Dendritic cell treated with granulocyte-macrophage colony-stimulating factor and Interleukin-4, amounts not matched to agents 40 ng/mL and 50 ng/mL, for 4 days (primary cell): ENCODE measurements at regions not wholly inside any gene's neighbourhood (a gene's known extent, or its start where the extent isn't known, plus 50 kb on each side); places are given as distances from the start of the nearest gene placed in this dataset.
"Not testable (repeated sequence)": the region's sequence is repeated elsewhere in the genome, so short reads cannot be mapped to it uniquely, and the experiment has no call there.

Experiments
- H3K27ac Mint-ChIP-seq: one replicate; pipeline ENCODE4 v1.8.0; 2022; ENCODE audit warnings: mild to moderate bottlenecking, mixed read lengths
- H3K27me3 Mint-ChIP-seq: one replicate; pipeline ENCODE4 v1.8.0; 2022; ENCODE audit warnings: mild to moderate bottlenecking, mixed read lengths
- H3K36me3 Mint-ChIP-seq: one replicate; pipeline ENCODE4 v1.8.0; 2022; ENCODE audit warnings: low read depth, mixed read lengths
- H3K4me1 Mint-ChIP-seq: one replicate; pipeline ENCODE4 v1.8.0; 2022; ENCODE audit warnings: low read depth, mixed read lengths
- H3K4me3 Mint-ChIP-seq: one replicate; pipeline ENCODE4 v1.8.0; 2022; ENCODE audit warnings: mild to moderate bottlenecking, moderate library complexity, mixed read lengths
- H3K9me3 Mint-ChIP-seq: one replicate; pipeline ENCODE4 v1.8.0; 2022; ENCODE audit warnings: mixed read lengths
- intact Hi-C: fragments of 100-400 bp; cut with micrococcal nuclease; formaldehyde crosslinking; loops from one replicate; pipeline ENCODE4 v1.15.0; 2022

DNA sequence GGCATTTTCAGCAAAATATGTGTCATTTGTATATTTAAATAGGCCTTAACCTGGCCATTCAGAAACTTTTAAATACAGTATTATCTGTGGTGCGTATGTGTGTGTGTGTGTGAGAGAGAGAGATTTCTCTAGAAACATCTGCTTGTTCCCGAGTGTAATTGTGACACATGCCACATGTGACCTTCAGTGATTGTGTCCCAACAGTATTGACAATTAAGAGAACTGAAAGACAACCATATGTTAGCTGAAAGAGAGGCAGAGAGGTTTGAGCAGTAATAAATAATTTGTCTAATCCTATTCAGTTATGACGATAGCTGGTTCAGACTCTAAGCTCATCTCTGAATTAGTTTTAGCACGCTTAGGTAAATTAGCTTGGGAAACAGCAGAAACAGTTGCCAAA, 1503.1 kb downstream of the PCDH9 start:
- no peaks in the 10 kb centered on the region for H3K36me3 Mint-ChIP-seq

DNA sequence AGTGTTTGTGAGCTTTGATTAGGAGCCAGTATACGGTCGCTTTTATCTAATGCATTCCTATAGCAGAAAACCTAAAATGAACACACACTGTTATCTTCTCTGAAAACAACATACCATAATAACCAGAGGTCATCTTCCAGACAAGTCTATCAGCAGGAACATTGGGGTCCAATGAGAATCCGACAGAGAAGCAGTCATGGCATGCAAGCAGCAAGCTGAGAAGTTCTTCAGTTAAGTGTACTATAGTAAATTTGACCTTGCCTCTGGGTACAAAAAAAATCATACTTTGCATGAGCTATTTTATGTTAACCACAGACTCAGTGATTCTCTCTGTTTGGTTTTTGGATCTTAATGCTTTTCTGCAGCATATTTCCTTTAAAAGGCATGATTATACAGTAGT, 1505.1 kb downstream of the PCDH9 start:
- intact Hi-C loops, result no loop called here
- Mint-ChIP-seq H3K27me3 (no peaks in the 10 kb centered on the region), H3K9me3 (peaks cover 5% of the 10 kb centered on the region), H3K4me1 (no peaks in the 10 kb centered on the region), H3K27ac (no peak overlapping the region), H3K36me3 (no peaks in the 10 kb centered on the region), H3K4me3 (no peak overlapping the region)

More for the DNA sequence above, 1503.1 kb downstream of the PCDH9 start:
- Mint-ChIP-seq H3K4me3 (no peak overlapping the region), H3K27me3 (no peaks in the 10 kb centered on the region), H3K9me3 (peaks cover 15% of the 10 kb centered on the region), H3K4me1 (no peaks in the 10 kb centered on the region), H3K27ac (no peak overlapping the region)
- intact Hi-C loops, result no loop called here

- intact Hi-C loops, result no loop called here
- H3K36me3 Mint-ChIP-seq, result no peaks in the 10 kb centered on the region
- peaks cover 13% of the 10 kb centered on the region for H3K9me3 Mint-ChIP-seq
- H3K27me3 Mint-ChIP-seq, result no peaks in the 10 kb centered on the region
- H3K4me1 Mint-ChIP-seq, result no peaks in the 10 kb centered on the region
- no peak overlapping the region for H3K4me3 Mint-ChIP-seq
- no peak overlapping the region for H3K27ac Mint-ChIP-seq
Measured at GRCh38 chr13:65724226-65724625, 1505.9 kb downstream of the PCDH9 start.

DNA sequence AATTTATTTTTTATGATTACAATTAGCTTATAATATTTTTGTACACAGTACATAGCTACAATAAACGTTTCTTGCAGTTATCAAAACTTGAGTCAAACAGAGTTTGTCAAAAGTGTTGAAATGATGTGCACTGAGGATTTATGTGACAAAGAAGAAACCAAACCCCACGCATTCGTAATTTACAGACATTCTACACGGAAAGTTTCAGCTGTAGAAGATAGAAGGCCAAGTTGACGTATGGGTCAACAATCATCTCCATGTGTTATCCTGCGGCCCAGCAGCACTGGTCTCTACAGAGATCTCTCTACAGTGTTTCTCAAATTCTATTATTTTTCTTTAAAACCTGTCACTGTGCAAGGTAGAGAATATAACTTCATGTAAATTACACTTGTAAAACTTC, 1507.6 kb downstream of the PCDH9 start:
- H3K4me3 Mint-ChIP-seq, result no peak overlapping the region
- no peak overlapping the region for H3K27ac Mint-ChIP-seq
- H3K9me3 Mint-ChIP-seq, result peaks cover 30% of the 10 kb centered on the region
- intact Hi-C loops, result no loop called here
- H3K36me3 Mint-ChIP-seq, result no peaks in the 10 kb centered on the region
- no peaks in the 10 kb centered on the region for H3K27me3 Mint-ChIP-seq
- no peaks in the 10 kb centered on the region for H3K4me1 Mint-ChIP-seq

DNA sequence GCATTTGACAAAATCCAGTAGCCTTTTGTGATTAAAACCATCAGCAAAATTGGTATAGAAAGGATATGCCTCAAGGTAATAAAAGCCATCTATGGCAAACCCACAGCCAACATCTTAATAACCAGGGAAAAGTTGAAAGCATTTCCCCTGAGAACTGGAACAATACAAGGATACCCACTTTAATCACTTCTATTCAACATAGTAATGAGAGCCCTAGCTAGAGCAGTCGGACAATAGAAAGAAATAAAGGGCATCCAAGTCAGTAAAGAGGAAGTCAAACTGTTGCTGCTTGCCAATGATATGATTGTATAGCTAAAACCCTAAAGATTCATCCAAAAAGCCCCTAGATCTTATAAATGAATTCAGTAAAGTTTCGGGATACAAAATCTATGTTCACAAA, 1510.3 kb downstream of the PCDH9 start:
- no peak overlapping the region for H3K4me3 Mint-ChIP-seq
- H3K36me3 Mint-ChIP-seq, result no peaks in the 10 kb centered on the region
- peaks cover 46% of the 10 kb centered on the region for H3K9me3 Mint-ChIP-seq
- no peaks in the 10 kb centered on the region for H3K27me3 Mint-ChIP-seq
- H3K4me1 Mint-ChIP-seq, result no peaks in the 10 kb centered on the region
- intact Hi-C loops, result no loop called here
- H3K27ac Mint-ChIP-seq, result no peak overlapping the region

DNA sequence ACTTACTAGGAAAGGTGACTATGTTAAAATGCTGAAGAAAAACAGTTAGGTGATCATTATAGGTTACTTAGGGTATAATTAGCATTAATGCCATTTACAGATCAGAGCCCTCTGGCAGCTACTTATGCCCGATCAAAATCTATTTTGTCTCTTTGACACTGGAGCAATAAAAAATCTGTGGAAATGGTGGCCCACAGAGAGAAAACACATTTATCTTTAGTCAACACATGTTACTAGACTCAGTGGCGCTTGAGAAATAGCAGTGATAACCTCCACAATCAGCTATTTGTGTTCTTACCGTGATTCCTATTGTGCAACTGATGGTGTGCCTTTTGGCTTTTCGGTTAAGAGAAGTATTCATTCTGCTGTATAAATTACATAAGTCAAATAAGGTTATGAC, 1519.6 kb downstream of the PCDH9 start:
- H3K4me3 Mint-ChIP-seq, result no peak overlapping the region
- H3K27ac Mint-ChIP-seq, result no peak overlapping the region
- no peaks in the 10 kb centered on the region for H3K9me3 Mint-ChIP-seq
- no peaks in the 10 kb centered on the region for H3K4me1 Mint-ChIP-seq
- intact Hi-C loops, result no loop called here
- no peaks in the 10 kb centered on the region for H3K27me3 Mint-ChIP-seq
- H3K36me3 Mint-ChIP-seq, result no peaks in the 10 kb centered on the region

- Mint-ChIP-seq H3K27me3 (no peaks in the 10 kb centered on the region), H3K36me3 (no peaks in the 10 kb centered on the region), H3K9me3 (peaks cover 6% of the 10 kb centered on the region), H3K4me3 (no peak overlapping the region), H3K27ac (no peak overlapping the region), H3K4me1 (no peaks in the 10 kb centered on the region)
- intact Hi-C loops, result no loop called here
Measured at GRCh38 chr13:65697843-65698242, 1532.3 kb downstream of the PCDH9 start.

- Mint-ChIP-seq H3K27me3 (no peaks in the 10 kb centered on the region), H3K9me3 (peaks cover 25% of the 10 kb centered on the region), H3K4me3 (no peak overlapping the region), H3K36me3 (no peaks in the 10 kb centered on the region), H3K27ac (no peak overlapping the region), H3K4me1 (no peaks in the 10 kb centered on the region)
- intact Hi-C loops, result no loop called here
Measured at GRCh38 chr13:65679240-65679639, 1550.9 kb downstream of the PCDH9 start.

- Mint-ChIP-seq H3K9me3 (peaks cover 37% of the 10 kb centered on the region), H3K27me3 (no peaks in the 10 kb centered on the region), H3K4me3 (no peak overlapping the region), H3K4me1 (no peaks in the 10 kb centered on the region), H3K36me3 (no peaks in the 10 kb centered on the region), H3K27ac (no peak overlapping the region)
- intact Hi-C loops, result no loop called here
Measured at GRCh38 chr13:65677906-65678305, 1552.2 kb downstream of the PCDH9 start.

- H3K4me3 Mint-ChIP-seq, intact Hi-C loops, H3K27ac Mint-ChIP-seq, H3K4me1 Mint-ChIP-seq, H3K27me3 Mint-ChIP-seq, H3K36me3 Mint-ChIP-seq: not testable (repeated sequence)
- peaks cover 59% of the 10 kb centered on the region for H3K9me3 Mint-ChIP-seq
Measured at GRCh38 chr13:65675383-65675782, 1554.8 kb downstream of the PCDH9 start.

GRCh38 chr13:65670014-65670625, 1560.0 kb downstream of the PCDH9 start:
- no peaks in the 10 kb centered on the region for H3K27me3 Mint-ChIP-seq
- H3K36me3 Mint-ChIP-seq, result no peaks in the 10 kb centered on the region
- H3K4me3 Mint-ChIP-seq, result no peak overlapping the region
- peaks cover 70% of the 10 kb centered on the region for H3K9me3 Mint-ChIP-seq
- no peaks in the 10 kb centered on the region for H3K4me1 Mint-ChIP-seq
- no peak overlapping the region for H3K27ac Mint-ChIP-seq
- intact Hi-C loops, result no loop called here

GRCh38 chr13:65660731-65661130, 1569.4 kb downstream of the PCDH9 start:
- H3K4me3 Mint-ChIP-seq, result no peak overlapping the region
- H3K36me3 Mint-ChIP-seq, result no peaks in the 10 kb centered on the region
- intact Hi-C loops, result no loop called here
- H3K4me1 Mint-ChIP-seq, result no peaks in the 10 kb centered on the region
- H3K27me3 Mint-ChIP-seq, result no peaks in the 10 kb centered on the region
- peaks cover 20% of the 10 kb centered on the region for H3K9me3 Mint-ChIP-seq
- no peak overlapping the region for H3K27ac Mint-ChIP-seq

DNA sequence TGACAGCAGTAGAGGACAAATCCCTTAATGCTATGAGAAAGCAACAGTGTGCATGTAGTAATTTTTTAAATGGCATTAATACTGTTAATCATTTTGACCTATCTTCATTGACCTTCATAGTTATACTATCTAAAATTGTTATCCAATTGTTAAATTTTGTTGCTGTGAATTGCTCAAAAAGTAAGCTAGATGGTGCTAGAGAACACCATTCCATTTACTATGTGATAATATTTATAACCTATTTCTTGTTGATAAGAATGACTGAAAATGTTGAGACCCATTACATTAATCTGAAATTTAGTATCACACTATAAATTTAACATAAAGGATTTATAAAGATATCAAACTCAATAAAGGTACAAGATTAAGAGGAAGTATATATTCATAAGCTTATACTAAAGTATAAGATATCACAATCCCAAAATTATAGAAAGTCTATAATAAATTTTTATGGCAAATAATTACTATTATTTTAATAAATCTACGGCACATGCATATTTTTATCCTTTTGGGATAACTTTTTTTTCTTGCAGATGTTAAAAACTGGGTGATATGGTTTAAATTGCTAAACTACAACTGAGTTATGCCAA, 1573.3 kb downstream of the PCDH9 start:
- H3K9me3 Mint-ChIP-seq, result no peaks in the 10 kb centered on the region
- H3K4me1 Mint-ChIP-seq, result no peaks in the 10 kb centered on the region
- no peaks in the 10 kb centered on the region for H3K36me3 Mint-ChIP-seq
- intact Hi-C loops, result loop anchor here (5.0 kb wide), 1 partner anchor 1580 kb away; no protein-coding TSS in a partner anchor
- H3K27me3 Mint-ChIP-seq, result no peaks in the 10 kb centered on the region
- no peak overlapping the region for H3K4me3 Mint-ChIP-seq
- H3K27ac Mint-ChIP-seq, result no peak overlapping the region

DNA sequence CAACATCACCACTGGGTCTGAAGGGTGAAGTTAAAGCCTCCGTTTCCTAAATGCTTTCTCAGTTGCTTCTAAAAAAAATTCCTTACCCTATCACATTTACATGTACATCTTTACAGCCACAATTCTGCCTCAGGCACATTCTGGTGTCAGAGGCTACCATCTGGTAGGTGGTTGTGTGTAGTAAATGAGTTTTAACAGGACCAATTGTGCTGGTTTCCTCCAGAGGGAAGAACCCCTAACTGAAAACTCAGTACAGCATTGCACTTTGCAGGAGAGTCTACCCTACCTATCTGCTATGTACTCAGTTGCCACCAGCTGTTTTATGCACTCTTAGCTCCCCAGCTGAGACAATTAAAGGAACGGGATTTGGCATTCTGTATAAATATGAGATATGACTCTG, 1576.5 kb downstream of the PCDH9 start:
- Mint-ChIP-seq H3K4me1 (no peaks in the 10 kb centered on the region), H3K27ac (no peak overlapping the region), H3K9me3 (no peaks in the 10 kb centered on the region), H3K4me3 (no peak overlapping the region), H3K36me3 (no peaks in the 10 kb centered on the region), H3K27me3 (no peaks in the 10 kb centered on the region)
- intact Hi-C loops, result no loop called here

DNA sequence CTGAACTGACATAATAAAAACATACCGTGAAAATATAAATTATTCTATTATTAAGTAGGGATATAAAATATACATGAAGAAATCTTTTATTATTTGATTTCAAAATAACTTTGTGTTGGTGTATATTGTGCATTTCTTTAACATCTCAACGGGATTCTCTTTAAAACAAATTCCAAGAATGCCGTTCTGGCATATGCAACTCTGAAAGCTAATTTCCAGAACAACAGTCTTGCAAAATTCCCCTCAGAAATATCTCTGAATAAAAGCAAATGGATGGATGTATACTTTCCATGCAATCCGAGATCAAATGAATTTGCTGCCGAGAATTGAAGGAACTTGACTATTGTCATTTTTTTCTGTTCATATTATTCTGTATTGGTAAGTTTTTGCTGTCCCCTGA, 1579.8 kb downstream of the PCDH9 start:
- Mint-ChIP-seq H3K27me3 (no peaks in the 10 kb centered on the region), H3K9me3 (no peaks in the 10 kb centered on the region), H3K4me1 (no peaks in the 10 kb centered on the region), H3K4me3 (no peak overlapping the region), H3K36me3 (no peaks in the 10 kb centered on the region), H3K27ac (no peak overlapping the region)
- intact Hi-C loops, result loop anchor here (2.0 kb wide), 1 partner anchor 20 kb away; no protein-coding TSS in a partner anchor
